Upper lobe of right lung (tissue), 1 donor: ENCODE measurements at regions not wholly inside any gene's neighbourhood (a gene's known extent, or its start where the extent isn't known, plus 50 kb on each side); places are given as distances from the start of the nearest gene placed in this dataset.

Experiments
- ATAC-seq: fragments of 200-7000 bp; cut with Tn5 transposase; one replicate; pipeline ENCODE4 v1.9.1; 2020; ENCODE audit warnings: mild to moderate bottlenecking, moderate library complexity
- DNase-seq: peaks from one replicate; pipeline ENCODE4 v3.0.0-alpha.2; 2020
- H3K27ac ChIP-seq: fragments of 200-600 bp; one replicate; pipeline ENCODE4 v1.8.0; 2022
- H3K27me3 ChIP-seq: fragments of 200-600 bp; one replicate; pipeline ENCODE4 v1.8.0; 2022; ENCODE audit warnings: mild to moderate bottlenecking
- H3K36me3 ChIP-seq: fragments of 200-600 bp; one replicate; pipeline ENCODE4 v1.8.0; 2022
- H3K4me1 ChIP-seq: fragments of 200-600 bp; one replicate; pipeline ENCODE4 v1.8.0; 2022
- H3K4me3 ChIP-seq: fragments of 200-600 bp; one replicate; pipeline ENCODE4 v1.8.0; 2022; ENCODE audit warnings: mild to moderate bottlenecking
- H3K9me3 ChIP-seq: fragments of 200-600 bp; one replicate; pipeline ENCODE4 v1.8.0; 2022
- CTCF ChIP-seq: fragments of 200-600 bp; IDR thresholded peaks from one replicate; pipeline ENCODE4 v1.8.0; 2022; ENCODE audit warnings: antibody characterized with exemption
- intact Hi-C: fragments of 100-400 bp; cut with DNase I; formaldehyde crosslinking; loops from one replicate; pipeline ENCODE4 v1.11.0; 2022
- donor health status: DM: no; HTN: yes; CAD: no; lungs with severe emphysema.

GRCh38 chr18:60232541-60232940 lies 140.0 kb downstream of the MC4R start:
- Histone ChIP-seq H3K27me3 (no peaks in the 10 kb centered on the region), H3K9me3 (no peaks in the 10 kb centered on the region), H3K27ac (no peak overlapping the region), H3K4me1 (no peaks in the 10 kb centered on the region), H3K36me3 (no peaks in the 10 kb centered on the region), H3K4me3 (no peak overlapping the region)
- DNase-seq: no peak
- TF ChIP-seq CTCF: no peak
- ATAC-seq: no peak
- intact Hi-C loops: no loop called here

GRCh38 chr18:60228609-60229595 lies 143.7 kb downstream of the MC4R start:
- Histone ChIP-seq H3K27me3 (no peaks in the 10 kb centered on the region), H3K4me1 (no peaks in the 10 kb centered on the region), H3K4me3 (no peak overlapping the region), H3K9me3 (no peaks in the 10 kb centered on the region), H3K36me3 (no peaks in the 10 kb centered on the region), H3K27ac (no peak overlapping the region)
- no peak for DNase-seq
- TF ChIP-seq CTCF: no peak
- ATAC-seq: no peak
- intact Hi-C loops: no loop called here

- no peak for DNase-seq
- Histone ChIP-seq H3K9me3 (no peaks in the 10 kb centered on the region), H3K36me3 (no peaks in the 10 kb centered on the region), H3K27ac (no peak overlapping the region), H3K27me3 (no peaks in the 10 kb centered on the region), H3K4me3 (no peak overlapping the region), H3K4me1 (no peaks in the 10 kb centered on the region)
- no peak for ATAC-seq
- TF ChIP-seq CTCF: no peak
- intact Hi-C loops: no loop called here
Observed at GRCh38 chr18:60215432-60215831, 157.1 kb downstream of the MC4R start.

- no peak for TF ChIP-seq CTCF
- ATAC-seq (peak; percentile 57), DNase-seq (no peak)
- Histone ChIP-seq H3K27ac (no peak overlapping the region), H3K4me1 (no peaks in the 10 kb centered on the region), H3K4me3 (no peak overlapping the region), H3K9me3 (no peaks in the 10 kb centered on the region), H3K36me3 (no peaks in the 10 kb centered on the region), H3K27me3 (no peaks in the 10 kb centered on the region)
- intact Hi-C loops: no loop called here
Observed at GRCh38 chr18:60209042-60209441, 163.5 kb downstream of the MC4R start.

DNA sequence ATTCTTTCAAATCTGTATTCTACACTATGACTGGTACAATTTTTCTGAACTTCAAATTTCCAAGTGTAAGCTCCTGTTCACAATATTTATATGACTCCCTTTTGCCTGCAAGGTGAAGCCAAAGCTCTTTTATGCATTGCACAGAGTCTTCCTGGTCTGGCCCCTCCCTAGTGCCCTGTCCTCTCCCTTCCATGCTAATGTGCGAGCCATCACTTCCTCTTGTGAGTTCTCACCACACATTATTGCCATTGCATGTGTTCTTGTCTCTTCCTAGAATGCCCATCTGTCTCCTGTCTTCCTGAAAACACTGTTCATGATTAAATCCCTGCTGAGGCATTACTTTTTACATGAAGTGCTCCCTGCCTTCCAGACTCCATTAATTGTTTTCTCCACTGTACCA lies 169.9 kb downstream of the MC4R start:
- H3K27me3 ChIP-seq: no peaks in the 10 kb centered on the region
- no peaks in the 10 kb centered on the region for H3K4me1 ChIP-seq
- TF ChIP-seq CTCF: no peak
- peak; percentile 79 for ATAC-seq
- no peak overlapping the region for H3K27ac ChIP-seq
- H3K4me3 ChIP-seq: no peak overlapping the region
- no peaks in the 10 kb centered on the region for H3K9me3 ChIP-seq
- intact Hi-C loops: no loop called here
- H3K36me3 ChIP-seq: no peaks in the 10 kb centered on the region
- DNase-seq: no peak
